Activated B cell treated with CpG ODN at 0.5 μM for 24 hours (primary cell): ENCODE measurements at regions not wholly inside any gene's neighbourhood (a gene's known extent, or its start where the extent isn't known, plus 50 kb on each side); places are given as distances from the start of the nearest gene placed in this dataset.

ENCODE experiments used
- ATAC-seq: fragments of 200-7000 bp; cut with Tn5 transposase; one replicate; pipeline ENCODE4 v1.10.0; 2021; ENCODE audit warnings: low read depth, mild to moderate bottlenecking, moderate library complexity
- CTCF ChIA-PET: fragments of 350-600 bp; sonication (Branson Sonifier 250); formaldehyde crosslinking; loops from one replicate; lab custom pipeline; 2021; ENCODE audit warnings: antibody characterized with exemption; lab: Charles Lee
- POLR2A ChIA-PET: fragments of 350-600 bp; sonication (Branson Sonifier 250); formaldehyde crosslinking; loops from one replicate; lab custom pipeline; 2021; ENCODE audit warnings: antibody characterized with exemption; lab: Charles Lee
- DNase-seq: peaks from one replicate; pipeline ENCODE4 v3.0.0; 2022
- H3K27ac Mint-ChIP-seq: one replicate; pipeline ENCODE4 v1.8.0; 2020; ENCODE audit warnings: mixed read lengths
- H3K27me3 Mint-ChIP-seq: one replicate; pipeline ENCODE4 v1.8.0; 2021; ENCODE audit warnings: mixed read lengths
- H3K36me3 Mint-ChIP-seq: one replicate; pipeline ENCODE4 v1.8.0; 2021; ENCODE audit warnings: low read depth, mixed read lengths
- H3K4me1 Mint-ChIP-seq: one replicate; pipeline ENCODE4 v1.8.0; 2021; ENCODE audit warnings: mixed read lengths
- H3K4me3 Mint-ChIP-seq: one replicate; pipeline ENCODE4 v1.8.0; 2020; ENCODE audit warnings: mild to moderate bottlenecking, mixed read lengths
- H3K9me3 Mint-ChIP-seq: one replicate; pipeline ENCODE4 v1.8.0; 2020; ENCODE audit warnings: mixed read lengths
- intact Hi-C: fragments of 100-400 bp; cut with micrococcal nuclease; formaldehyde crosslinking; loops from one replicate; pipeline ENCODE4 v1.15.1; 2024
- TF ChIP-seq, protein P1 (sequence below): fragments of 200-600 bp; IDR thresholded peaks from one replicate; pipeline ENCODE4 v1.8.0; 2022; ENCODE audit warnings: antibody characterized with exemption, mild to moderate bottlenecking

DNA sequence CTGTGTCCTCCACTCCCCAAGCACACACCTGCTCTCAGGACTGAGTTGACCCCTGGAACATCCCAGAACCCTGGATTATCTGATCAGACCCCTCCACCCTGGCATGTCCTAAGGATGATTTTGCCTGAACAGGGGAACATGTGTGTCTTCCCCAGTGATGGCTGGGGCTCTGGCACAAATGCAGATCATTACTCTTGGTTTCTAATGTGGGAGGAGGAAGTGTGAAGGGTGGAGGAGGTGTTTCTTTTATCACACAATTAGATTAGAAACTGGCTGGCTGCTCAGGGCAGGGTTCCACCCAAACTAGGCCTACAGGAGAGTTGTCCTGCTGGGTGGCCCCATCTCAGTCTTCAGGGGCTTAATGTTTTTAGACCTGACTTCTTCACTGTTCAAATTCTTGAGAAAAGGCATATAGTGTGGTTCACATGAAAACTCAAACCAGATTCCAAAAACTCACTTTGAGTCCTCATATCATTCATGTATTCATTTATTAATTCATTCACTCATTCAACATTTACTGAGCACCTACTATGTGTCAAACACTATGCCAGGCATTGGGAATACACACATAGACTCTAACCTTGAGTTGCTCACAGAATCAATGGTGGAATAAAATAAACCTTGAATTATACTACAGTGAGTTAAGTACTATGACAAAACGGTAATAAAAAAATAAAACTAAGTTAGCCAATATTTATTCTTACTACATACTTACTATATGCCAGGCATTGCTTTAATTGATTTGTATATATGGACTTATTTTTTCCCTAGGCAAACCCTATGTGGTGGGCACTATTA lies 221.8 kb upstream of the JUN start:
- intact Hi-C loops: loop anchor here (5.0 kb wide), 2 partner anchors 103 to 692 kb away; no protein-coding TSS in a partner anchor
- TF ChIP-seq, protein P1, sequence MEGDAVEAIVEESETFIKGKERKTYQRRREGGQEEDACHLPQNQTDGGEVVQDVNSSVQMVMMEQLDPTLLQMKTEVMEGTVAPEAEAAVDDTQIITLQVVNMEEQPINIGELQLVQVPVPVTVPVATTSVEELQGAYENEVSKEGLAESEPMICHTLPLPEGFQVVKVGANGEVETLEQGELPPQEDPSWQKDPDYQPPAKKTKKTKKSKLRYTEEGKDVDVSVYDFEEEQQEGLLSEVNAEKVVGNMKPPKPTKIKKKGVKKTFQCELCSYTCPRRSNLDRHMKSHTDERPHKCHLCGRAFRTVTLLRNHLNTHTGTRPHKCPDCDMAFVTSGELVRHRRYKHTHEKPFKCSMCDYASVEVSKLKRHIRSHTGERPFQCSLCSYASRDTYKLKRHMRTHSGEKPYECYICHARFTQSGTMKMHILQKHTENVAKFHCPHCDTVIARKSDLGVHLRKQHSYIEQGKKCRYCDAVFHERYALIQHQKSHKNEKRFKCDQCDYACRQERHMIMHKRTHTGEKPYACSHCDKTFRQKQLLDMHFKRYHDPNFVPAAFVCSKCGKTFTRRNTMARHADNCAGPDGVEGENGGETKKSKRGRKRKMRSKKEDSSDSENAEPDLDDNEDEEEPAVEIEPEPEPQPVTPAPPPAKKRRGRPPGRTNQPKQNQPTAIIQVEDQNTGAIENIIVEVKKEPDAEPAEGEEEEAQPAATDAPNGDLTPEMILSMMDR: no peak
- Mint-ChIP-seq H3K36me3 (no peaks in the 10 kb centered on the region), H3K9me3 (no peaks in the 10 kb centered on the region), H3K27ac (peak overlapping the region; percentile 90), H3K27me3 (no peaks in the 10 kb centered on the region), H3K4me1 (peaks cover 61% of the 10 kb centered on the region), H3K4me3 (peak overlapping the region; percentile 53)
- ATAC-seq (no peak), DNase-seq (no peak)
- ChIA-PET POLR2A (interaction anchor here (1.4 to 1.5 kb wide), 2 partner anchors 20 to 37 kb away, joined by 3 to 5 read pairs; no protein-coding TSS in a partner anchor), CTCF (no interaction called here)

DNA sequence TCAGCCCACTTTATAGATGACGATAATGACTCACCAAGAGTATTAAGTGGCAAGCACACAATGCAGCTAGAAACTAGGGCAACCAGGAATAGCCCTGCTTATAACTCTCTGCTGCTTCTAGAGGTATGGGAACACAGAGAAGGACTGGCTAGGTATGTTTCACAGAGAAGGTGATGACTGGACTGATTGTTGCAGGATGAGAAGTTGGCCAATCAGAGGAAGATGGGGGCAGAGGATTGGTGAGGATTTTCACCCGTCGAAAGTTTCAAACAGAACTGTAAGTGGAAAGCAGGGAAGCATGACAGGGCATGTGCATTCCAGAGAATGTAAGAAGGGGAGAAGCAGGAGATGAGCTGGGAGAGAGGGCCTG lies 222.4 kb upstream of the JUN start:
- Mint-ChIP-seq H3K4me3 (peak overlapping the region; percentile 9), H3K36me3 (no peaks in the 10 kb centered on the region), H3K27ac (peak overlapping the region; percentile 90), H3K4me1 (peaks cover 65% of the 10 kb centered on the region), H3K27me3 (no peaks in the 10 kb centered on the region), H3K9me3 (no peaks in the 10 kb centered on the region)
- intact Hi-C loops: loop anchor here (5.0 kb wide), 2 partner anchors 104 to 691 kb away; no protein-coding TSS in a partner anchor
- ChIA-PET CTCF (no interaction called here), POLR2A (interaction anchor here (1.4 to 1.5 kb wide), 2 partner anchors 19 to 37 kb away, joined by 3 to 5 read pairs; no protein-coding TSS in a partner anchor)
- TF ChIP-seq, protein P1: no peak
- no peak for DNase-seq
- no peak for ATAC-seq

DNA sequence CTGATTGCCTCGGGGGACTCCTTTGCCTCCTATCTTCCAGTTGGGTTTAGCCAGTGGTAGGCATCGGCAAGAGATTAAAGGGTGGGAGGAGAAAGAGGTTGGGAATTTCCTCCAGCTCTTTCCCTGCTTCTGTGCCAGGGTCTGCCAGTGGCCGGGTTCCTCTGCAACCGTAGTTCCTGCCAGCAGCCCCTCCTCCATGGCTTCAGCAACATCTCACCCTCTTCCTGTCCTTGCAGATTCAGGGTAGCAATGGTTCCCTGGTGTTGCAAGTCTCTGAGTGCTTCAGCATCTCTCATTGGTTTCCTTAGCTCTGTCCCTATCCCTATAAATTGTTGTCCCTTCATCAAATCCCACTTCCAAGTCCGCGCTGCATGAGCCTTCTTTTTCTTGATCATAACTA lies 223.1 kb upstream of the JUN start:
- Mint-ChIP-seq H3K4me3 (peak overlapping the region; percentile 62), H3K36me3 (no peaks in the 10 kb centered on the region), H3K4me1 (peaks cover 72% of the 10 kb centered on the region), H3K27ac (peak overlapping the region; percentile 90), H3K27me3 (no peaks in the 10 kb centered on the region), H3K9me3 (no peaks in the 10 kb centered on the region)
- TF ChIP-seq, protein P1: no peak
- ATAC-seq (no peak), DNase-seq (no peak)
- intact Hi-C loops: loop anchor here (5.0 kb wide), 2 partner anchors 105 to 690 kb away; no protein-coding TSS in a partner anchor
- POLR2A ChIA-PET: interaction anchor here (1.4 to 1.5 kb wide), 2 partner anchors 18 to 38 kb away, joined by 3 to 5 read pairs; no protein-coding TSS in a partner anchor
- CTCF ChIA-PET: no interaction called here

DNA sequence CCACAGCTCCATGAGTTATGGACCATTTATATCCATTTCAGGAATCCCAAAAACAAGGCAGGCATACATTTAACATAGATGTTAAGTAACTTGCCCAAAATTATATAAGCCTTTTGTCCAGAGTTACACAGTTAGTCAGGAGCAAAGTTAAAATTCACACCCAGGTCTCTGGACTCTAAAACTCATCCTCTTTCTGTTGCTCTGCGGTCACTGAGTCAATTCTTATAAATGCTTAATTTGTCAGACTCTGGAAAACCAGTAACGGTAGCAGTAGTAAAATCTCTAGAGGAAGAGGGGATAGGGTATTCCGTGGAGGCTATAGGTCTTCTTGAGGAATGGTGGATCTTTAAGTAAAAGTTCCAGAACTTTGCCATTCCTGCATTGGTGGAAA lies 223.6 kb upstream of the JUN start:
- ChIA-PET CTCF (no interaction called here), POLR2A (interaction anchor here (0.8 to 1.9 kb wide), 6 partner anchors 13 to 267 kb away, joined by 3 to 13 read pairs (median 5); partner anchors contain the start of gene JUN)
- Mint-ChIP-seq H3K27ac (peak overlapping the region; percentile 90), H3K36me3 (no peaks in the 10 kb centered on the region), H3K4me1 (peaks cover 77% of the 10 kb centered on the region), H3K4me3 (peak overlapping the region; percentile 62), H3K27me3 (no peaks in the 10 kb centered on the region), H3K9me3 (no peaks in the 10 kb centered on the region)
- intact Hi-C loops: loop anchor here (5.0 kb wide), 2 partner anchors 105 to 690 kb away; no protein-coding TSS in a partner anchor
- DNase-seq: no peak
- no peak for ATAC-seq
- TF ChIP-seq, protein P1: no peak
